ENCODE measurements at regions not wholly inside any gene's neighbourhood (a gene's known extent, or its start where the extent isn't known, plus 50 kb on each side); places are given as distances from the start of the nearest gene placed in this dataset.
"Not testable (repeated sequence)": the region's sequence is repeated elsewhere in the genome, so short reads cannot be mapped to it uniquely, and the experiment has no call there.

DNA sequence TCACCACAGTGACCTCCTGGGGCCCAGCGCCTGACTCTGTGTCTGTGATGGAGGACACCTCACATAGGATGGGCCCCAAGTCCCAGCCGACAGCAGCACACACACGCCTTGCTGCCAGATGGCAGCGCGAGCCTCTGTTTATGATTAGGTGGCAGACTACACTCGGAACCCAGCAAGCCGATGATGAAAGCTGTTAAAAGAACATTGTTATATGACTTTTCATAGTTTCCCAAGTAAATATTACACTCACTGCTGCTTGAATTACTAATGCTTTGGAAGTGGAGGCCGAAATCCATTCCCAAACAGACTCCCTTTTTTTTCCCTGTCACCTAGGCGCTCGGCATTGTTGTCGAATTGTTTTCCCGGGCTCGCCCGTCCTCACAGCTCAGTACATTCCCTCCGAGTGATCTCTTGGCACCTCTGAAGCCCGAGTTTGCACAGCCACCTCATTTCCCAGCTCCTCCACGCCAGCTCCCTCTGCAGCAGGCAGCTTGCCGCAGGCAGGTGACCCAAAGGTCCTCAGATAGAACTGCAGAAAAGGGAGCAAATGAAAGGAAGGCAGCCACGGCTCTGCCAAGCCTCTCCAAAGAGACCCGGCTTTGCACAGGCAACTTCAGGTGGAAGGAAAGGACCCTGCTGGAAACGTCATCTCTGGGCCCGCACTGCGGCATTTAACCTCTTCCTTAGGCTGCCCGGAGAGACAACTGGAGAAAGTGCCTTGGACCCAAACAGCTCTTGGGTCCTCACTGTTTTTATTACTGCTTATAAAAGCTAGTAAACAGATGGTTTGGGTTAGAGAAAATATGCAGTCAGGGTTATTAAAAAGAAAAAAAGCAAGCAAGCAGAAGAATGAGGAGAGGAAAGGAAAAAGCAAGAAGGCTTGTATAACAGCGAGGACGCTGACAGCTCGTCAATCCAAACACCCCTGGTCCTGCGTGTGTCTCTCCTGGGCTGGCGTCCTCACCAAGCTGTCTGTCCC, 72.2 kb upstream of the SLC25A33 start:
- no peak for DNase-seq

DNA sequence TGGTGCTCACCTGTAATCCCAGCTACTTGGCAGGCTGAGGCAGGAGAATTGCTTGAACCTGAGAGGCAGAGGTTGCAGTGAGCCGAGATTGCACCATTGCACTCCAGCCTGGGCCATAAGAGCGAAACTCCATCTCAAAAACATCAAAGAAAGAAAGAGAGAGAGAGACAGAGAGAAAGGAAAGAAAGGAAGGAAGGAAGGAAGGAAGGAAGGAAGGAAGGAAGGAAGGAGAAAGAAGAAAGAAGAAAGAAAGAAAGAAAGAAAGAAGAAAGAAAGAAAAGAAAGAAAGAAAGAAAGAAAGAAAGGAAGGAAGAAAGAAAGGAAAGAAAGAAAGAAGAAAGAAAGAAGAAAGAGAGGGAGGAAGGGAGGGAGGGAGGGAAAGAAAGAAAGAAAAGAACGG, 69.4 kb upstream of the SLC25A33 start:
- DNase-seq, result not testable (repeated sequence)

DNA sequence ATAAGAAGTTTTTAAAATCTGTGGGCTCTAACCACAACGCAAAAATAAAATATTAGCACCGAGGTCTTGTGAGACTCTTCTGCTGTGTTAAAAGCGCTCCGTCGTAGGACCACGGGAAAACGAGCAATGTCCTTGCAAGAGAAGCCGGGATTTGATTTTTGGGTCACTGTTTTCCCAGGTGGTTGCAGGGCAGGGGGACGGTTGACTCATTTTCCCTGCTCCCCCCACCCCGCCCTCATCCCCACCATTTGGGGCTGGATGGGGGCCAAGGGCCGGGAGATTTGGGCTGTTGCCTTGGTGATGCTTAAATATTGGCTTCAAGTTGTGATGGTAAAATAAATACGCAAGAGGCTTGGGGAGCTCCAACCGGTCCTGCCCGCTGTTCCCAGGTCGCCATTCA, 67.6 kb upstream of the SLC25A33 start:
- no peak for DNase-seq

DNA sequence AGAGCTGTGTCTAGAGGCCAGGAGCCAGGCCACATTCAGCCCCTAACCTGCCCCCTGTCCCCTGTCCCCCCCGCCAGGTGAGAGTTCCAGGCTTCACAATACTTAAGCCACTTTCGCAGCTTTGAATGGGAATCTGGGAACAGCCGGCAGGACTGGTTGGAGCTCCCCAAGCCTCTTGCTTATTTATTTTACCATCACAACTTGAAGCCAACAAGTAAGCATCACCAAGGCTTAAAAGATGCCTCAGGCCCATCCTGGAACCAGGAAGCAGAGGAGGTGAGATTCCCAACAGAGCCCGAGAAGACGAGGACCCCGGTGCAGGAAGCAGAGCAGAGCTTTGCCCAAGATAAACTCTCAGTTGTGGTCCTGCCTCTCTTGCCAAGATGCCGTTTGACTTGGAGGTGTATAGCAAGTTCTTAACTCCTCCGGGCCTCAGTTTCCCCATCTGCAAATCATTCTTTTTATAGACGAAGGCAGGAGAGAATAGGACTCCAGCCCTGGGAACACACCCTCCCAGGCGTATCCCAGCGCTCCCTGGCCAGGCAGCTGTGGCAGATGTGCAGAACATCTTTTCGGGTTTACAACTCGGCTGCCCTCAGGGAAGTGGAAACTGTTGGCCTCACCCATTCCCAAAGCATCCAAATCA, 66.8 kb upstream of the SLC25A33 start:
- no peak for DNase-seq

DNA sequence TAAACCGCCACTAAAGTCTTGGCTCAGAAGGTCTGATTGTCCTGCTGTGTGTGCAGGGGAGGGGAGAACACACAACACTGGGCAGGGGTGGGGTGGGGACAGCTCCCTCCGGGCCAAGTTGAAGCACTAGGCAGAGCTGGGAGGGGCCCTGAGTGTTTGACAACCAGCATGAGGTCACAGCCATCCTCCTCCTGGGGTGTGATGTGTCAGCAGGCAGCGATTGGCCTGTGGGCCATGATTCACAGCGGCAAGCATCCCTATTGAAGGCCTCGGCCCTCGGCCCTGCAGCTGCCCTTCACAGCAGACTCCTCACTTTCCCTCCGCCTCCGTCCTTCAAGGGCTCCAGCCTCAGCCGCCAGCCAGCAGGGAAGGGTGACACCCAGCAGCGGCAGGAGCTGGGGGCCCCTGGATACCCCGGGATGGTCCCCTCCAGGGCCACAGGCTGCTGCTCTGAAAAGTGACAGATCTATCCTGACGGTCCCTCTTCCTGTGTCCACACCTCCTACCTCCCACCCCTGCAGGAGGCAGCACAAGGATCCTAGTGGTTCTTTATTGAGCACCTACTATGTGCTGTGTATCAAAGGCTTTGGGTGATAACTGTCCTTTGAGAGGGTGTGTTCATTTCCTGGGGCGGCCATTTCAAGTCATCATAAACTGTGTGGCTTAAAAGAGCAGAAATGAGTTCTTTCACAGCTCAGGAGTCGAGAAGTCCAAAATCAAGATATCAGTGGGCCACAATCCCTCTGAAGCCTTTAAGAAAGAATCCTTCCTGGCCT, 66.0 kb upstream of the SLC25A33 start:
- no peak for DNase-seq

DNA sequence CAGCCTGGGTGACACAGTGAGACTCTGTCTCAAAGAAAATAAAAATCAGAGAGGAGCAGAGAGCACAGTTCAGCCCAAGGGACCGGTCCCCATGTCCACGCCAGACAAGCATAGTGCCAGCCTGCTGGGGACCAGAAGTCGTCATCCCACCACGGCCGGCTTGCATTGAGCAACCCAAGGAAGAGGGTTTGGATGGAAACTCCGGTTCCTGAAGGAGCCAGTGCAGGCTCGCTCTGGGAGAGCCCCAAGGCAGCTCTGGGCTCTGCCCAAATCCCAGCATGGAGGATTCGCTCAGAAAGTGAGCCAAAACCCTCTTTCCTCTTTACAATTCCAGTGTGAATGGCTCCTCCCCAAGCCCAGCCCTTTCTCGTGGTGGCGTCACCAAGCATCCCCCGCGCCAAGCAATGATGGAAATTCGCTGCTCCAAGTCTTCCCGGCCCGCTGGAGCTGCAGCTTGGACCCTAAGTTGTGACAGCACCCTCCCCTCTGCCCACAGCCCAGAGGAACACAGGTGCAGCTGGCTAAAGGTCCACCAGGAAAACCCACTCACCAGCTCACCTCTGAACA, 64.1 kb upstream of the SLC25A33 start:
- DNase-seq, result no peak

DNA sequence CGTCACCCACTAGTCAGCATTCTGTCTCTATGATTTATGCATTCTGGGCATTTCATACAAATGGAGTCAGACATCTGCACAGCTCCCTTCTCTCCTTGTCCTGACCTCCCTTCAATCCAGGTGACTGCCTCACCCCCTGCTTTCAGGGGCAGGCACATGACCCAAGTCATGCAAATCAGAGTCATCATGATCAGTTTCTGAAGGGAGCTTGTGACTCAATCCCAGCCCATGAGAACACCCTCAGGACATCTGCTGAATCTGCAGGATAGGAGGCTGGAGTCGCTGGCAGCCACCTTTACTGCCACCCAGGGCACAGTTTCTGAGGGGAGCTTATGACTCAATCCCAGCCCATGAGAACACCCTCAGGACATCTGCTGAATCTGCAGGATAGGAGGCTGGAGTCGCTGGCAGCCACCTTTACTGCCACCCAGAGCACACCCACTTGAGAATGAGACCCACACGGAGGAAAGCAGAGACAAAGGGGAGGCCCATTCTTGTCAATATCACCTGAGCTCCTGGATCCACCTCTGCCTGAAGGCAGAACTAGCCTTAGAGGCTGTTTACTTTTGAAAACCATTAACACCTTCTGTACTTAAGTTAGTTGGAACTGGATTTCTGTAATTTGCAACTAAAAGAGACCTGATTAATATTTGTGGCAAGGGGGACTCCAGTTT, 62.3 kb upstream of the SLC25A33 start:
- no peak for DNase-seq

DNA sequence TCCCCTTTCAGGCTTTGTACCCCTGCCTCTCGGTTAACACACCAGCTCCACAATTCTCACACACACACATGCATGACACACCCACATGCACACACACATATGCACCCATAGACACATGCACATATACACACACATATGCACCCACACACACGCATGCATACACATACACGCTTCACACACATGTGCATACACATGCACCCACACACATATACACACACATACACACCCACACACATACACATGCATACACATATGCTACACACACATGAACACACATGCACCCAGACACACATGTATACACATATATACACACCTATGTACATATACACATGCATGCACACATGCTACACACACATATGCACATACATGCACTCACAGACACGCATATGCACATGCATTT, 61.7 kb upstream of the SLC25A33 start:
- no peak for DNase-seq

DNA sequence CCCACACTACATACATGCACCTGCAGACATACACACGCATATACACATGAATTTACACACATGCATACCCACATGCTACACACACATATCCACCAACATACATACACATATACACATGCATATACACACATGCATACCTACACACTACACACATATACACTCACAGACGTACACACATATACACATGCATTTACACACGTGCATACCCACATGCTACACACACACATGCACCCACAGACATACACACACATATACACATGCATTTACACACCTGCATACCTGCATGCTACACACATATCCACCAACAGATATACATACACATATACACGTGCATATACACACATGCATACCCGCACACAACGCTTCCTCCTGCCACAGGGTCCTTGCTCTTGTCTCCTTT, 61.2 kb upstream of the SLC25A33 start:
- DNase-seq, result no peak

DNA sequence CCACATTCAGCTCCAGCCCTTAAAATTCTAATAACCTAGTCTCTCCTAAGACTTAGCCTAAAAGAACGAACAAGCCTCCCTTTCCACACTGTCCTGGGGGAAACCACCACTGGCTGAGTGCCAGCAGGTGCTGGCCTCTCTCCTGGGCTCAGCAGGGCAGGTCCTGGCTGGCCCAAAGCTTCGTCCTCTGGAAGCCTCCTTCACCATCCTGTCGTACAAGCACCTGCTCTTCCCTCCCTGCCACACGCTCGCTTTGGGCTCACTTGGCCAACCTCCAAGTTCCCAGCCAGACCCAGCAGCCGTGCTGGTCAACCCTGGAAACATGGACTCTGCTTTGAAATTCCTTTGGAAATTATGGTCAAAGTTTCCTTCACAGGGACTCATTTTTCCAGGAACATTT, 58.2 kb upstream of the SLC25A33 start:
- no peak for DNase-seq

DNA sequence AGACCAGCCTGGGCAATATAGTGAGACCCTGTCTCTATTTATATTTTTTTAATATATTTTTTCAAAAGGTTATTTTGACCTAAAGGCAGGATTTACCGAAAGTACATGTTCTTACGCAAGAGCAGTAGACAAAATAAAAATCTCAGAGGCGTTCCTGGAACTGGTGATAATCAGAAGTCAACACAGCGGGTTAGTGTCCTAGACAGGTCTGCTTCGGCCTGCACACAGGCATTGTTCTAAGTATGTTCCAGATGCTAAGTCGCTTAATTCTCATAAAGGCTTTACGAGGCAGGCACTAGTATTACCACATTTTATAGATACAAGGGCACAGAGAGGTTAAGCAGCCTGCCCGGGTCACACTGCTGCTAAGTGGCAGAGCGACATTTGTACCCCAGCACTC, 56.9 kb upstream of the SLC25A33 start:
- no peak for DNase-seq

DNA sequence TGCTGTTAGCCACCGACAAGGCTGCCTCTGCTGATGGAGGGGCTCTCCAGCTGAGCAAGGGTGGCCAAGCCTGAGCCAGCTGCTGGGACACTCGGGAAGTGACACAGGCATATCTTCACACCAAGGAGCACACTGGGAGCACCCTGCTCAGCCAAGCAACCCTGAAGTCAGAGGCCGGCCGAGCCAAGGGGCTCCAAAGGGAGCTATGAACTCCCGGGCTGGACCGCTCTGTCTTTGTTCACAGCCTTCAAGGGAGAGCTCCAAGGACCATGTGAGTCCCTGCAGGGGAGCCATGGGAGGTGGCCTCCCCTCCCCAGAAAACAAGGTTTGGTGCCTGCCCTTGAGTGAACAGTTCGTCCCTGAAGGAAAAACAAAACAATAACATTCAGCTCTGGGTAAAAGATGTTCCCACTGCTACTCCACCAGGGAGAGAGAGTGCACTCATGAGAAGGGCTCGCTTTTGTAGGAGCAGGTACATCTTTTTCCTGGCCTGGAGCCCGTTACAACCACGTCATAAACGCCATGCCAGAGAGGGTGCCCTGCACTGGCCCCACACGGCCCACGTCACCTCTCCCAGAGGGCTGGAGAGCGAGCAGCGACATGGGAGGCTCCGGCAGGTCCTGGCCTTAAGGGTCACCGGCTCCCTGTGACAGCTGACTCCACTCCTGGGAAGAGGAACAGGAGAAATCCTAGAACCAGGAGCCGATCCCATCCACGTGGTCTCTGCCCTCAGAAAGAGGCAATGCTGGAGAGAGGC, 56.3 kb upstream of the SLC25A33 start:
- no peak for DNase-seq

DNA sequence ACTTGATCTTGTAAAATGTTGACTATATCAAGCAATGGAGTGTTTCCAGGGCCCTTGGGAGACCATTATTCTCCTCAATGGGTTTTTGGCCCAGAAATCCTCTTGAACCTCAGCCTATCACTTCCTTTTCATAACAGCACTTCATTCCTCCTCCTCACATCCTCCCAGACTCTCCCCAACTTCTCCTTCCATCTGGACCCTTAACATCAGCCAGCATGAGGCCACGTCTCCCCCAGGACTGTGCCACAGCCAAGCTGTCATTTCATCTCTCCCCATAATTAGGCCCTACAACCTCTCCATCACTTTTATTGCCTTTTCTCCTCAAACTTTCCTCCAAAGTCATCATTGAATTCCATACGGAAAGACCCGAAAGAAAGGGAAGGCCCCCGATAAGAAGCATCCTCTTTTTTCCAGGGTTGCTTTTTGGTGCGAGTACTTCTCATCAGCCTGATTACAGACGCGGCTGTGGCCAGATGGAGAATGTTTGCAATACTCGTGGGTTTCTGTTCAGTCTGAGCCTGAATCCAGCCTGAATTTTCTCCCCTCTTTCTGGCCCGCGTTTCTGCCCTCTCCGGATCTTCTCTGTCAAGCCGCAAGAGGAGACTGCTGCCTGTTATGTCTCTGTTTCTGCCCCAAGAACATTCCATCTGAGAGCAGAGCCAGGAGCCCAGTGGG, 52.7 kb upstream of the SLC25A33 start:
- DNase-seq, result no peak

Measured in T-helper 9 cell (primary cell).